ENCODE measurements at regions not wholly inside any gene's neighbourhood (a gene's known extent, or its start where the extent isn't known, plus 50 kb on each side); places are given as distances from the start of the nearest gene placed in this dataset.

GRCh38 chr19:23855676-23856075 is 59.0 kb upstream of the ZNF726 start:
- TF ChIP-seq CTCF (IDR thresholded peaks at IDR 0.05 in 4 of 5, conservative IDR thresholded peaks at IDR 0.05 in 1 of 5) (no peak), POLR2A (IDR thresholded peaks at IDR 0.05) (no peak)

Data from gastrocnemius medialis (tissue), 4 donors.